Mesenchymal stem cell (in vitro differentiated cells and primary cell): ENCODE measurements at regions not wholly inside any gene's neighbourhood (a gene's known extent, or its start where the extent isn't known, plus 50 kb on each side); places are given as distances from the start of the nearest gene placed in this dataset.

Experiments
- DNase-seq: peaks from one replicate; pipeline ENCODE4 v3.0.0-alpha.2; 2013
- H2AFZ ChIP-seq: one replicate; pipeline ENCODE4 v1.6.1; 2013; ENCODE audit warnings: low read depth, mild to moderate bottlenecking, control low read depth, inconsistent platforms, low read length, moderate library complexity
- H2AK5ac ChIP-seq: 2 replicates; pipeline ENCODE4 v1.6.1; 2013; ENCODE audit warnings: low read length, moderate library complexity, mild to moderate bottlenecking, inconsistent platforms; ENCODE audit not compliant: severe bottlenecking
- H2BK120ac ChIP-seq: one replicate; pipeline ENCODE4 v1.6.1; 2013; ENCODE audit warnings: low read depth, mild to moderate bottlenecking, inconsistent platforms, low read length, moderate library complexity
- H2BK12ac ChIP-seq, 2 experiments: one replicate each; pipeline ENCODE4 v1.6.1; 2013; ENCODE audit warnings: inconsistent platforms in 2 of 2, low read length in 2 of 2, mild to moderate bottlenecking in 2 of 2, moderate library complexity in 2 of 2, control low read depth in 1 of 2
- H2BK15ac ChIP-seq: one replicate; pipeline ENCODE4 v1.6.1; 2013; ENCODE audit warnings: mild to moderate bottlenecking, low read depth, inconsistent platforms; ENCODE audit not compliant: poor library complexity, severe bottlenecking
- H2BK5ac ChIP-seq: 2 replicates; pipeline ENCODE4 v1.6.1; 2013; ENCODE audit warnings: low read depth, mild to moderate bottlenecking, low read length, control low read depth, inconsistent platforms; ENCODE audit not compliant: poor library complexity, severe bottlenecking
- H3K14ac ChIP-seq, 2 experiments: one replicate each; pipeline ENCODE4 v1.6.1; 2013; ENCODE audit warnings: inconsistent platforms in 2 of 2, low read length in 2 of 2, control low read depth in 1 of 2, mild to moderate bottlenecking in 1 of 2, moderate library complexity in 1 of 2
- H3K18ac ChIP-seq, 2 experiments: one replicate each; pipeline ENCODE4 v1.6.1; 2013; ENCODE audit warnings: inconsistent platforms in 2 of 2, low read length in 2 of 2, control low read depth in 1 of 2, low read depth in 1 of 2, mild to moderate bottlenecking in 1 of 2
- H3K23ac ChIP-seq, 2 experiments: one replicate each; pipeline ENCODE4 v1.6.1; 2013; ENCODE audit warnings: inconsistent platforms in 2 of 2, low read length in 2 of 2, mild to moderate bottlenecking in 2 of 2, moderate library complexity in 2 of 2, control low read depth in 1 of 2
- H3K27ac ChIP-seq: 2 replicates; pipeline ENCODE4 v1.5.1; 2013; ENCODE audit warnings: mild to moderate bottlenecking, moderate library complexity, low read length, control low read depth, inconsistent platforms; ENCODE audit not compliant: poor library complexity, severe bottlenecking
- H3K27me3 ChIP-seq, 2 experiments: 2 replicates each; pipeline versions ENCODE4 v1.6.1 to v1.7.0; 2013; ENCODE audit warnings: low read length in 2 of 2, mild to moderate bottlenecking in 2 of 2, moderate library complexity in 2 of 2, control low read depth in 1 of 2, inconsistent platforms in 1 of 2; ENCODE audit not compliant: control insufficient read depth in 1 of 2, insufficient read depth in 1 of 2
- H3K36me3 ChIP-seq, 2 experiments: 2 replicates each; pipeline versions ENCODE4 v1.6.1 to v1.7.0; 2013; ENCODE audit warnings: low read length in 2 of 2, control low read depth in 1 of 2, inconsistent platforms in 1 of 2, low read depth in 1 of 2, mild to moderate bottlenecking in 1 of 2; ENCODE audit not compliant: insufficient read depth in 2 of 2, control insufficient read depth in 1 of 2
- H3K4ac ChIP-seq, 2 experiments: one replicate each; pipeline ENCODE4 v1.6.1; 2013; ENCODE audit warnings: inconsistent platforms in 2 of 2, low read length in 2 of 2, mild to moderate bottlenecking in 2 of 2, moderate library complexity in 2 of 2, control low read depth in 1 of 2, low read depth in 1 of 2
- H3K4me1 ChIP-seq: 2 replicates; pipeline ENCODE4 v1.6.1; 2013; ENCODE audit warnings: low read depth, low read length, control low read depth; ENCODE audit not compliant: control insufficient read depth, insufficient read depth
- H3K4me2 ChIP-seq: 2 replicates; pipeline ENCODE4 v1.6.1; 2013; ENCODE audit warnings: low read length, mild to moderate bottlenecking, inconsistent platforms; ENCODE audit not compliant: poor library complexity, severe bottlenecking
- H3K4me3 ChIP-seq, 2 experiments: 2 replicates each; pipeline versions ENCODE4 v1.5.1 to v1.7.0; 2013; ENCODE audit warnings: low read length in 2 of 2, mild to moderate bottlenecking in 2 of 2, control low read depth in 1 of 2, low read depth in 1 of 2; ENCODE audit not compliant: insufficient read depth in 1 of 2
- H3K79me1 ChIP-seq: replicated peaks from 2 replicates; pipeline ENCODE4 v1.6.1; 2013; ENCODE audit warnings: mild to moderate bottlenecking, control low read depth, low read length, inconsistent platforms; ENCODE audit not compliant: poor library complexity, severe bottlenecking
- H3K9ac ChIP-seq: 2 replicates; pipeline ENCODE4 v1.7.0; 2013; ENCODE audit warnings: mild to moderate bottlenecking, low read length, moderate library complexity
- H3K9me3 ChIP-seq: 2 replicates; pipeline ENCODE4 v1.7.0; 2013; ENCODE audit warnings: mild to moderate bottlenecking, low read length; ENCODE audit not compliant: control insufficient read depth
- H4K8ac ChIP-seq: one replicate; pipeline ENCODE4 v1.6.1; 2013; ENCODE audit warnings: inconsistent platforms, mild to moderate bottlenecking, low read length, moderate library complexity
- H4K91ac ChIP-seq: one replicate; pipeline ENCODE4 v1.6.1; 2013; ENCODE audit warnings: mild to moderate bottlenecking, low read length, inconsistent platforms
- WGBS: methylation state at CpG from one replicate; pipeline ENCODE4 v1.1.7; 2013; ENCODE audit warnings: mixed read lengths; 5-methylcytosine and 5-hydroxymethylcytosine counted together

DNA sequence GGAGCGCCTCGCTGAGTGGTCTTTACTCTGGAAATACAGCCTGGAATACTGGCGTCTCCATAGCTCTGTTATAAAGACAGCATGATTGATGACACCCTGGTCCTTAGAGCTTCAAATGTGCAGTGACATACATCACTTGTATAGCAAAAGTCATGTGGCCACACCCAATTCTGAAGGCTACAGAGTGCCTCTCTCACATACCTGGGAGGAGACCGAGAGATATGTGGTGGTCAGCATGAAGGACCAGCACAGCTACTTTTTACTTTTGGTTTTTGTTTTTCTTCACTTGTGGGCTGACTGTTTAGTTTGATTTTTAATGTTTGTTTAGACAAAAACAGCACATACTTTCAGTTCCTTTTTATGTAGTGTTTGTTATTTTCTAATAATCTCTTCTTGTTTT lies 938.5 kb upstream of the SOX11 start:
- H3K79me1 ChIP-seq: no peaks in the 10 kb centered on the region
- no peak overlapping the region for H2AK5ac ChIP-seq
- no peaks in the 10 kb centered on the region for H3K36me3 ChIP-seq
- no peak overlapping the region for H2BK15ac ChIP-seq
- H2AFZ ChIP-seq: no peak overlapping the region
- no peak overlapping the region for H4K8ac ChIP-seq
- no peak overlapping the region for H2BK12ac ChIP-seq
- H3K4me1 ChIP-seq: no peaks in the 10 kb centered on the region
- no peak overlapping the region for H3K4ac ChIP-seq
- H3K27ac ChIP-seq: no peak overlapping the region
- no peak overlapping the region for H3K23ac ChIP-seq
- H3K27me3 ChIP-seq: no peaks in the 10 kb centered on the region
- H3K9me3 ChIP-seq: peaks cover 28% of the 10 kb centered on the region
- H3K9ac ChIP-seq: no peak overlapping the region
- H2BK120ac ChIP-seq: no peak overlapping the region
- no peak overlapping the region for H3K4me3 ChIP-seq
- DNase-seq: no peak
- 84% methylated on average over 4 of the region's 4 CpGs for WGBS
- no peak overlapping the region for H3K14ac ChIP-seq
- no peak overlapping the region for H3K18ac ChIP-seq
- no peak overlapping the region for H2BK5ac ChIP-seq
- H4K91ac ChIP-seq: no peak overlapping the region
- H3K4me2 ChIP-seq: no peak overlapping the region

DNA sequence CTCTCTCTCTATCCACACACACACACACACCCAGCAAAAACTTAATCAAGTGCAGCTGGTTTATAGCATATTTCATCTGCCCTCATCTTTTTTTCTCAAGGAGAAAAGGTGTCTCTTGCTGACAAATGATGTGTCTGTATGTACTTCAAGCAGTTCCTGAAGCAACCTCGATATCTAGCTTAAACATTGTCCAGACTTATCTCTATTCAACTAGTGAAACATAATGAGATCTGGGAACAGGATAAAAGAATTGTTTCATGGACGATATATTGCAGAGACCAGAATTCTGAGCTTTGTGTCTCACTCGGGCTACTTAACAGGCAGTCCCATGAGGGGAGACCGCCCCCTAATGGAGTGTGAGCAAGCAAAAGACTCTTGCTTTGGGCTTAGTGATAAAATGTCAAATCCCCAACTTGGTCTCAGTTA lies 929.2 kb upstream of the SOX11 start:
- no peak for DNase-seq
- H2BK12ac ChIP-seq: no peak overlapping the region

DNA sequence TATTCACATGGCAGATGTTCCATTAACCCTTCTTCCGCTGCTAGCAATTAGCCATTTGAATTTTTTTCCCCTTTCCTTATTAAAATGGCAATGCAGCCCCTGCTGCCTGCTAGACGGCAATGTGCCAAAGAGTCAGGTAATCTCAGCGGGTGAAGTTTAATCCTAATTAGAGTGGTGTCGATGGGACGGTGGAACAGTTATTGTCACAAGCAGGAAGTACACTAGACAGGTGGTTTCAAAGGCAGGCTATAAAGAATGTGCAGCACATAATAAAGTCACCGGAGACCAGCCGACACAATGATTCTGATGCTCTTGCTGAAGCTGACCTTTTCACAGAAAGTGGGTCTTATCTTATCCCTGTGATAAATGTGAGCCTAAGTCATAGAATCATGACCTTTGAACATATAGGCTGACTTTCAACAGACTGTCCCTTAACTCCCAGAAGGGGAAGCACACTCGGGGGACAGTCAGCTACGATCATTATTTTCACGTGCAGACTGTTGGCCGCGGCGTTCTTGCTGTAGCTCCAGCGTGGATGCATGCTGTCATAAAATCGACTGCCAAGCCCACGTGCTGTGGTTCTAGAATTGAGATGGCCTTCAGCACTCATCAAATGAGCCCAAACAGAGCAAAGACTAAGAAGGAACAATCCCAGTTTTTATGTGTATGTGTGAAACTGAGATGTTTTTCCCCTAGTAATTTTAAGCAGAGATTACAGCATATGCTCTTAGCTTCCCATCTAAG lies 926.2 kb upstream of the SOX11 start:
- WGBS: 87% methylated on average over 16 of the region's 16 CpGs
- Histone ChIP-seq H3K27me3 (peaks cover 0 to 4% of the 10 kb centered on the region in 2 experiments), H3K14ac (no peak overlapping the region)

More for the DNA sequence above, 929.2 kb upstream of the SOX11 start:
- Histone ChIP-seq H3K9ac (no peak overlapping the region), H3K27me3 (peaks cover 0 to 1% of the 10 kb centered on the region in 2 experiments), H3K27ac (no peak overlapping the region), H4K8ac (no peak overlapping the region), H4K91ac (no peak overlapping the region), H3K23ac (no peak overlapping the region), H3K4me2 (no peak overlapping the region), H3K14ac (no peak overlapping the region), H2AFZ (no peak overlapping the region), H2BK120ac (no peak overlapping the region), H3K79me1 (no peaks in the 10 kb centered on the region), H3K4me1 (no peaks in the 10 kb centered on the region), H3K18ac (no peak overlapping the region), H2BK5ac (no peak overlapping the region), H2AK5ac (no peak overlapping the region), H2BK15ac (no peak overlapping the region), H3K36me3 (no peaks in the 10 kb centered on the region), H3K4me3 (no peak overlapping the region), H3K4ac (no peak overlapping the region), H3K9me3 (peaks cover 18% of the 10 kb centered on the region)
- 20% methylated on average over 3 of the region's 4 CpGs for WGBS

DNA sequence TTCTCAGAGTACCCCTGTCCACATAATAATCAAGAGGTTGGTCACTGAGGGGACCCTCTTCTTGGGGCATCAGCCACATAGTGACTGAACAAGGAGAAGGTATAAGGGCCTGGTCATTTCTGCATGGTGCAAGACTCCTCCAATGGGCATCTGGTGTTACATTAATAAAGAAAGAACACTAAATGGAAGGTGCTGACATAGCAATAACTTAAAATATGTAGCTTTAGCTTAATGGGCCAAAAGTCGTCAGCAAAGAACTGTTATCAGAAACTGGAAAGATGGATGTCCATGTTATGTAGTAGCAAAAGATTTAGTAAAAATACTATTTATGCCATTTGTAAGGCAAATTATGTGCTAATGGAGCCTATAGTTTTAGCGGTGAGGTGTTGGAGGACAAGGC lies 916.5 kb upstream of the SOX11 start:
- Histone ChIP-seq H4K91ac (no peak overlapping the region), H3K79me1 (no peaks in the 10 kb centered on the region)

More for the DNA sequence above, 926.2 kb upstream of the SOX11 start:
- Histone ChIP-seq H3K4me1 (no peaks in the 10 kb centered on the region), H3K4ac (no peak overlapping the region), H2BK12ac (no peak overlapping the region), H3K27ac (no peak overlapping the region), H2AFZ (no peak overlapping the region), H3K79me1 (no peaks in the 10 kb centered on the region), H3K36me3 (no peaks in the 10 kb centered on the region), H2BK120ac (no peak overlapping the region), H3K4me3 (no peak overlapping the region), H2BK5ac (no peak overlapping the region), H4K8ac (no peak overlapping the region), H3K18ac (no peak overlapping the region), H3K4me2 (no peak overlapping the region), H2AK5ac (no peak overlapping the region), H4K91ac (no peak overlapping the region), H3K9ac (no peak overlapping the region), H3K9me3 (peaks cover 17% of the 10 kb centered on the region), H2BK15ac (no peak overlapping the region), H3K23ac (no peak overlapping the region)
- no peak for DNase-seq

More for the DNA sequence above, 916.5 kb upstream of the SOX11 start:
- H2BK5ac ChIP-seq: no peak overlapping the region
- H3K18ac ChIP-seq: no peak overlapping the region
- no peak for DNase-seq
- H4K8ac ChIP-seq: no peak overlapping the region
- no peak overlapping the region for H2BK120ac ChIP-seq
- H3K9me3 ChIP-seq: peaks cover 25% of the 10 kb centered on the region
- H3K23ac ChIP-seq: no peak overlapping the region
- H3K4me3 ChIP-seq: no peak overlapping the region
- no peak overlapping the region for H2BK12ac ChIP-seq
- no peaks in the 10 kb centered on the region for H3K4me1 ChIP-seq
- H2AFZ ChIP-seq: no peak overlapping the region
- no peak overlapping the region for H2AK5ac ChIP-seq
- no peak overlapping the region for H3K9ac ChIP-seq
- no peaks in the 10 kb centered on the region for H3K27me3 ChIP-seq
- no peak overlapping the region for H2BK15ac ChIP-seq
- no peak overlapping the region for H3K14ac ChIP-seq
- H3K4me2 ChIP-seq: no peak overlapping the region
- H3K4ac ChIP-seq: no peak overlapping the region
- no peak overlapping the region for H3K27ac ChIP-seq
- WGBS: 93% methylated on average over 2 of the region's 2 CpGs
- H3K36me3 ChIP-seq: no peaks in the 10 kb centered on the region
